Activated T-helper 2 cell treated with anti-CD3 and anti-CD28 coated beads, Interferon-gamma antibody, Interleukin-2, Interleukin-4, amounts not matched to agents 10 μg/mL and 5 μg/mL and 100 μg/mL, durations not matched to agents 14 hours and 24 hours and 36 hours (primary cell): ENCODE measurements at regions not wholly inside any gene's neighbourhood (a gene's known extent, or its start where the extent isn't known, plus 50 kb on each side); places are given as distances from the start of the nearest gene placed in this dataset.

ENCODE experiments used
- DNase-seq: peaks from one replicate; pipeline ENCODE4 v3.0.0; 2021; ENCODE audit warnings: low spot score
- H3K27ac Mint-ChIP-seq: one replicate; pipeline ENCODE4 v1.8.0; 2021; ENCODE audit warnings: mixed read lengths
- H3K27me3 Mint-ChIP-seq: one replicate; pipeline ENCODE4 v1.8.0; 2021; ENCODE audit warnings: low read depth, mixed read lengths
- H3K36me3 Mint-ChIP-seq: one replicate; pipeline ENCODE4 v1.8.0; 2021; ENCODE audit warnings: low read depth, mixed read lengths
- H3K4me1 Mint-ChIP-seq: one replicate; pipeline ENCODE4 v1.8.0; 2021; ENCODE audit warnings: low read depth, mixed read lengths
- H3K4me3 Mint-ChIP-seq: one replicate; pipeline ENCODE4 v1.8.0; 2021; ENCODE audit warnings: low read depth, mild to moderate bottlenecking, moderate library complexity, mixed read lengths
- H3K9me3 Mint-ChIP-seq: one replicate; pipeline ENCODE4 v1.8.0; 2021; ENCODE audit warnings: mixed read lengths
- intact Hi-C: fragments of 100-400 bp; cut with micrococcal nuclease; formaldehyde crosslinking; loops from one replicate; pipeline ENCODE4 v1.15.1; 2023

GRCh38 chr10:36171953-36172940, 530.2 kb upstream of the FZD8 start:
- H3K36me3 Mint-ChIP-seq = no peaks in the 10 kb centered on the region
- H3K27me3 Mint-ChIP-seq = no peaks in the 10 kb centered on the region
- no peaks in the 10 kb centered on the region for H3K9me3 Mint-ChIP-seq
- intact Hi-C loops = no loop called here
- H3K4me1 Mint-ChIP-seq = no peaks in the 10 kb centered on the region
- H3K4me3 Mint-ChIP-seq = no peak overlapping the region
- no peak overlapping the region for H3K27ac Mint-ChIP-seq
- DNase-seq = no peak

- Mint-ChIP-seq H3K36me3 (no peaks in the 10 kb centered on the region), H3K4me3 (no peak overlapping the region), H3K27ac (no peak overlapping the region), H3K9me3 (peaks cover 3% of the 10 kb centered on the region), H3K27me3 (no peaks in the 10 kb centered on the region), H3K4me1 (no peaks in the 10 kb centered on the region)
- no peak for DNase-seq
- intact Hi-C loops = no loop called here
These were observed 529.5 kb upstream of the FZD8 start for GRCh38 chr10:36171556-36171952.

- no peak for DNase-seq
- no peak overlapping the region for H3K27ac Mint-ChIP-seq
- peaks cover 5% of the 10 kb centered on the region for H3K9me3 Mint-ChIP-seq
- H3K36me3 Mint-ChIP-seq = no peaks in the 10 kb centered on the region
- H3K27me3 Mint-ChIP-seq = no peaks in the 10 kb centered on the region
- H3K4me3 Mint-ChIP-seq = no peak overlapping the region
- no peaks in the 10 kb centered on the region for H3K4me1 Mint-ChIP-seq
- intact Hi-C loops = no loop called here
These were observed 528.9 kb upstream of the FZD8 start for GRCh38 chr10:36170943-36171501.

- DNase-seq = no peak
- Mint-ChIP-seq H3K4me1 (no peaks in the 10 kb centered on the region), H3K36me3 (no peaks in the 10 kb centered on the region), H3K27ac (no peak overlapping the region), H3K27me3 (no peaks in the 10 kb centered on the region), H3K9me3 (peaks cover 5% of the 10 kb centered on the region), H3K4me3 (no peak overlapping the region)
- intact Hi-C loops = no loop called here
These were observed 528.1 kb upstream of the FZD8 start for GRCh38 chr10:36170142-36170719.

GRCh38 chr10:36168777-36169176, 526.7 kb upstream of the FZD8 start:
- intact Hi-C loops = no loop called here
- Mint-ChIP-seq H3K4me1 (no peaks in the 10 kb centered on the region), H3K27ac (no peak overlapping the region), H3K4me3 (no peak overlapping the region), H3K27me3 (no peaks in the 10 kb centered on the region), H3K36me3 (no peaks in the 10 kb centered on the region), H3K9me3 (peaks cover 9% of the 10 kb centered on the region)
- no peak for DNase-seq

- H3K36me3 Mint-ChIP-seq = no peaks in the 10 kb centered on the region
- H3K4me3 Mint-ChIP-seq = no peak overlapping the region
- DNase-seq = no peak
- peaks cover 13% of the 10 kb centered on the region for H3K9me3 Mint-ChIP-seq
- H3K27me3 Mint-ChIP-seq = no peaks in the 10 kb centered on the region
- intact Hi-C loops = no loop called here
- no peaks in the 10 kb centered on the region for H3K4me1 Mint-ChIP-seq
- H3K27ac Mint-ChIP-seq = no peak overlapping the region
These were observed 522.7 kb upstream of the FZD8 start for GRCh38 chr10:36164556-36165504.

GRCh38 chr10:36163827-36164226, 521.7 kb upstream of the FZD8 start:
- H3K36me3 Mint-ChIP-seq = no peaks in the 10 kb centered on the region
- no peaks in the 10 kb centered on the region for H3K4me1 Mint-ChIP-seq
- H3K4me3 Mint-ChIP-seq = no peak overlapping the region
- H3K27ac Mint-ChIP-seq = no peak overlapping the region
- DNase-seq = no peak
- H3K9me3 Mint-ChIP-seq = peaks cover 14% of the 10 kb centered on the region
- intact Hi-C loops = no loop called here
- H3K27me3 Mint-ChIP-seq = no peaks in the 10 kb centered on the region

GRCh38 chr10:36157486-36157885, 515.4 kb upstream of the FZD8 start:
- Mint-ChIP-seq H3K27me3 (no peaks in the 10 kb centered on the region), H3K27ac (no peak overlapping the region), H3K4me3 (no peak overlapping the region), H3K36me3 (no peaks in the 10 kb centered on the region), H3K9me3 (peaks cover 11% of the 10 kb centered on the region), H3K4me1 (no peaks in the 10 kb centered on the region)
- no peak for DNase-seq
- intact Hi-C loops = no loop called here

- DNase-seq = no peak
- H3K27ac Mint-ChIP-seq = no peak overlapping the region
- H3K4me3 Mint-ChIP-seq = no peak overlapping the region
- intact Hi-C loops = no loop called here
- H3K36me3 Mint-ChIP-seq = no peaks in the 10 kb centered on the region
- no peaks in the 10 kb centered on the region for H3K4me1 Mint-ChIP-seq
- no peaks in the 10 kb centered on the region for H3K27me3 Mint-ChIP-seq
- peaks cover 21% of the 10 kb centered on the region for H3K9me3 Mint-ChIP-seq
These were observed 506.1 kb upstream of the FZD8 start for GRCh38 chr10:36148207-36148606.

- Mint-ChIP-seq H3K9me3 (peaks cover 21% of the 10 kb centered on the region), H3K4me3 (no peak overlapping the region), H3K27me3 (no peaks in the 10 kb centered on the region), H3K4me1 (no peaks in the 10 kb centered on the region), H3K27ac (no peak overlapping the region), H3K36me3 (no peaks in the 10 kb centered on the region)
- DNase-seq = no peak
- intact Hi-C loops = no loop called here
These were observed 505.4 kb upstream of the FZD8 start for GRCh38 chr10:36147529-36147928.

GRCh38 chr10:36141856-36142560, 499.9 kb upstream of the FZD8 start:
- peaks cover 24% of the 10 kb centered on the region for H3K9me3 Mint-ChIP-seq
- DNase-seq = no peak
- no peaks in the 10 kb centered on the region for H3K36me3 Mint-ChIP-seq
- no peaks in the 10 kb centered on the region for H3K4me1 Mint-ChIP-seq
- H3K27ac Mint-ChIP-seq = no peak overlapping the region
- no peak overlapping the region for H3K4me3 Mint-ChIP-seq
- no peaks in the 10 kb centered on the region for H3K27me3 Mint-ChIP-seq
- intact Hi-C loops = no loop called here

GRCh38 chr10:36129051-36129450, 487.0 kb upstream of the FZD8 start:
- intact Hi-C loops = no loop called here
- no peak for DNase-seq
- Mint-ChIP-seq H3K27ac (no peak overlapping the region), H3K4me1 (no peaks in the 10 kb centered on the region), H3K9me3 (peaks cover 20% of the 10 kb centered on the region), H3K4me3 (no peak overlapping the region), H3K27me3 (no peaks in the 10 kb centered on the region), H3K36me3 (no peaks in the 10 kb centered on the region)
